ENCODE measurements at regions not wholly inside any gene's neighbourhood (a gene's known extent, or its start where the extent isn't known, plus 50 kb on each side); places are given as distances from the start of the nearest gene placed in this dataset.

DNA sequence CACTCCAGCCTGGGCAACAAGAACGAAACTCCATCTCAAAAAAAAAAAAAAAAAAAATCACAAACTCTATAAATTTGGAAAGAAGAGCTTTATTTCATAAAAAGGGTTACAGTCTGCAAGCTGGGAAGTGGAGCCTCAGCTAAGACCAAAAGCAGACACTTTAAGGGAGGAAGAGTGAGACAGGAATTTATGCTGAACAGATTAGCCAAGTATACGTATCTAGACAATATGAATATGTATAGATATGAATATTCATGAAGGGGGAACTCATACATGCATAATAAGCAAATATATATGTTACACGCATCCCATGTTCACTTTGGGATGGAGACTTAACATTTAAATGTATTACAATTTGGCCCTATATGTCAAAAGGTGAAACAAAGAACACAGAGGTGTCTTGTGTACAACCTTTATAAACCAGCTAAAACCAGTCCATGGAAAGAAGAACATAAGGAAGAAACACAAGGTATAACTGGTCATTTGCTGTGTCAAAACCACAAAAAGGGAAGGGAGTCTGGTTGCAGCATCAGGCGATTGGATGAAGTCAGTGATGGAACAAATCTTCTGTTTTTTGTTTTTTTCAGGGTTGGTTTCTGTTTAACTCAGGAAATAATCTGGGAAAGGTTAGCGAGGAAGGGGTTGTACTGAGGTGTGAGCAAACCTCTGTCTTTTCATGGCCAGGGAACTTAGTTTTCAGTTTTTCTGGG lies 130.0 kb upstream of the MAOA start:
- no peak for TF ChIP-seq CTCF (IDR thresholded peaks at IDR 0.05)
- TF ChIP-seq POLR2A (IDR thresholded peaks at IDR 0.05), result no peak
